Keratinocyte (primary cell): ENCODE measurements at regions not wholly inside any gene's neighbourhood (a gene's known extent, or its start where the extent isn't known, plus 50 kb on each side); places are given as distances from the start of the nearest gene placed in this dataset.

Source experiments
- DNase-seq: peaks from one replicate; pipeline ENCODE4 v3.0.0-alpha.2; 2011; ENCODE audit warnings: low read depth, missing footprints, low spot score
- FAIRE-seq: peaks from 2 replicates; lab custom pipeline; 2011; peaks lifted over from hg19 to GRCh38; lab: Jason Lieb, UNC
- H2AFZ ChIP-seq: 2 replicates; pipeline ENCODE4 v1.6.0; 2012; ENCODE audit warnings: low read length, control low read depth, inconsistent platforms; ENCODE audit not compliant: control insufficient read depth
- H3K27ac ChIP-seq: 2 replicates; pipeline ENCODE4 v1.5.1; 2011; ENCODE audit warnings: low read length; ENCODE audit not compliant: control insufficient read depth, insufficient read depth
- H3K27me3 ChIP-seq: 3 replicates; pipeline ENCODE4 v1.6.0; 2011; ENCODE audit warnings: low read length; ENCODE audit not compliant: control insufficient read depth, insufficient read depth; ENCODE audit errors: extremely low read depth
- H3K36me3 ChIP-seq, 2 experiments: 2 replicates in 1 of 2; 3 replicates in 1 of 2; pipeline ENCODE4 v1.5.1; 2011; ENCODE audit warnings: low read length in 2 of 2, mild to moderate bottlenecking in 1 of 2; ENCODE audit not compliant: control insufficient read depth in 2 of 2, insufficient read depth in 2 of 2; ENCODE audit errors: extremely low read depth in 1 of 2
- H3K4me1 ChIP-seq: 3 replicates; pipeline ENCODE4 v1.5.1; 2011; ENCODE audit warnings: low read length; ENCODE audit not compliant: control insufficient read depth, insufficient read depth; ENCODE audit errors: extremely low read depth
- H3K4me2 ChIP-seq: 3 replicates; pipeline ENCODE4 v1.6.0; 2011; ENCODE audit warnings: low read depth, low read length; ENCODE audit not compliant: control insufficient read depth, insufficient read depth; ENCODE audit errors: extremely low read depth
- H3K4me3 ChIP-seq, 3 experiments: fragments of 200-600 bp in 1 of 3; sonication (generic) in 1 of 3; 2 replicates in 2 of 3; 3 replicates in 1 of 3; pipeline ENCODE4 v1.5.1; 2011 to 2016; ENCODE audit warnings: low read length in 3 of 3, mild to moderate bottlenecking in 3 of 3, control low read depth in 2 of 3, inconsistent platforms in 1 of 3, low read depth in 1 of 3, mixed read lengths in 1 of 3, mixed run types in 1 of 3, moderate library complexity in 1 of 3; ENCODE audit not compliant: control insufficient read depth in 2 of 3, insufficient read depth in 2 of 3; ENCODE audit errors: extremely low read depth in 1 of 3
- H3K79me2 ChIP-seq: 2 replicates; pipeline ENCODE4 v1.6.0; 2012; ENCODE audit warnings: low read length; ENCODE audit not compliant: control insufficient read depth, insufficient read depth
- H3K9ac ChIP-seq: 3 replicates; pipeline ENCODE4 v1.6.0; 2011; ENCODE audit warnings: low read length; ENCODE audit not compliant: control insufficient read depth, insufficient read depth; ENCODE audit errors: extremely low read depth
- H3K9me1 ChIP-seq: 3 replicates; pipeline ENCODE4 v1.6.0; 2011; ENCODE audit warnings: low read length; ENCODE audit not compliant: control insufficient read depth, insufficient read depth; ENCODE audit errors: extremely low read depth
- H3K9me3 ChIP-seq: 2 replicates; pipeline ENCODE4 v1.5.1; 2012; ENCODE audit warnings: low read depth, low read length; ENCODE audit not compliant: control insufficient read depth
- H4K20me1 ChIP-seq: 3 replicates; pipeline ENCODE4 v1.6.0; 2011; ENCODE audit warnings: low read length; ENCODE audit not compliant: control insufficient read depth, insufficient read depth; ENCODE audit errors: extremely low read depth
- CTCF ChIP-seq, 3 experiments: IDR thresholded peaks in 1 of 3; conservative IDR thresholded peaks in 1 of 3; optimal IDR thresholded peaks in 1 of 3; 2 replicates in 2 of 3; 3 replicates in 1 of 3; pipeline versions ENCODE3 to v1.5.1; 2011; ENCODE audit warnings: low read length in 3 of 3, mild to moderate bottlenecking in 3 of 3, moderate library complexity in 2 of 3, control low read depth in 1 of 3, inconsistent platforms in 1 of 3; ENCODE audit not compliant: insufficient read depth in 2 of 3; ENCODE audit errors: extremely low read depth in 1 of 3
- EZH2 ChIP-seq: IDR thresholded peaks from one replicate; pipeline ENCODE4 v1.6.1; 2012; ENCODE audit warnings: inconsistent platforms, mild to moderate bottlenecking, low read length, moderate library complexity
- dilution Hi-C: fragments of 300-500 bp; cut with MboI; formaldehyde crosslinking; loops from one replicate; pipeline ENCODE4 v1.7.0; 2020; ENCODE audit warnings: low sequenced_read_pairs; ENCODE audit not compliant: extremely low pct_ligation_motif_present

GRCh38 chr5:89087128-89087527, 204.1 kb upstream of the MEF2C start:
- Histone ChIP-seq H3K27ac (no peak overlapping the region), H3K4me1 (no peaks in the 10 kb centered on the region), H3K36me3 (no peaks in the 10 kb centered on the region), H3K4me3 (no peak overlapping the region), H3K27me3 (no peaks in the 10 kb centered on the region), H2AFZ (no peak overlapping the region), H3K9me1 (no peaks in the 10 kb centered on the region), H3K9me3 (no peaks in the 10 kb centered on the region), H4K20me1 (no peaks in the 10 kb centered on the region), H3K4me2 (no peak overlapping the region), H3K79me2 (no peaks in the 10 kb centered on the region), H3K9ac (no peak overlapping the region)
- FAIRE-seq = no peak
- dilution Hi-C loops = no loop called here
- no peak for TF ChIP-seq CTCF (optimal IDR thresholded peaks at IDR 0.05 in 1 of 3, IDR thresholded peaks at IDR 0.05 in 1 of 3, conservative IDR thresholded peaks at IDR 0.05 in 1 of 3; ENCODE audit: extremely low read depth in 1 of 3, insufficient read depth in 2 of 3, low read length in 3 of 3)
- TF ChIP-seq EZH2 = no peak
- DNase-seq = no peak

- FAIRE-seq (no peak), DNase-seq (no peak)
- Histone ChIP-seq H3K9ac (no peak overlapping the region), H3K79me2 (no peaks in the 10 kb centered on the region), H3K36me3 (no peaks in the 10 kb centered on the region), H3K27ac (no peak overlapping the region), H3K9me3 (no peaks in the 10 kb centered on the region), H3K9me1 (no peaks in the 10 kb centered on the region), H4K20me1 (no peaks in the 10 kb centered on the region), H3K27me3 (no peaks in the 10 kb centered on the region), H3K4me3 (no peak overlapping the region), H3K4me2 (no peak overlapping the region), H3K4me1 (no peaks in the 10 kb centered on the region), H2AFZ (no peak overlapping the region)
- dilution Hi-C loops = no loop called here
- no peak for TF ChIP-seq EZH2
- TF ChIP-seq CTCF (optimal IDR thresholded peaks at IDR 0.05 in 1 of 3, IDR thresholded peaks at IDR 0.05 in 1 of 3, conservative IDR thresholded peaks at IDR 0.05 in 1 of 3; ENCODE audit: extremely low read depth in 1 of 3, insufficient read depth in 2 of 3, low read length in 3 of 3) = no peak
Measured at GRCh38 chr5:89086390-89087086, 203.6 kb upstream of the MEF2C start.
